B cell (primary cell): ENCODE measurements at regions not wholly inside any gene's neighbourhood (a gene's known extent, or its start where the extent isn't known, plus 50 kb on each side); places are given as distances from the start of the nearest gene placed in this dataset.

Source experiments
- ATAC-seq: fragments of 200-7000 bp; cut with Tn5 transposase; one replicate; pipeline ENCODE4 v1.10.0; 2021; ENCODE audit warnings: low read depth, mild to moderate bottlenecking, moderate number of reproducible peaks, moderate library complexity
- CTCF ChIA-PET: fragments of 350-600 bp; sonication (Branson Sonifier 250); formaldehyde crosslinking; loops from one replicate; lab custom pipeline; 2021; ENCODE audit warnings: antibody characterized with exemption, inconsistent platforms; lab: Charles Lee
- POLR2A ChIA-PET: fragments of 350-600 bp; sonication (Branson Sonifier 250); formaldehyde crosslinking; loops from one replicate; lab custom pipeline; 2021; ENCODE audit warnings: antibody characterized with exemption; lab: Charles Lee
- DNase-seq: peaks from one replicate; pipeline ENCODE4 v3.0.0; 2013
- H2AFZ ChIP-seq: 2 replicates; pipeline ENCODE4 v1.6.1; 2012; ENCODE audit warnings: mild to moderate bottlenecking, low read depth, low read length; ENCODE audit not compliant: insufficient read depth, poor library complexity, severe bottlenecking
- H3K27ac ChIP-seq, 2 donors: 1 replicate in 1 of 2; 2 replicates in 1 of 2; pipeline ENCODE4 v1.5.1; 2012 to 2013; ENCODE audit warnings: low read length in 2 of 2, mild to moderate bottlenecking in 2 of 2, moderate library complexity in 1 of 2
- H3K27me3 ChIP-seq, 4 experiments: fragments of 200-600 bp in 1 of 4; sonication (generic) in 1 of 4; replicated peaks in 1 of 4; 1 replicate in 2 of 4; 2 replicates in 2 of 4; pipeline versions ENCODE4 v1.6.1 to v1.7.0; 2013 to 2016; ENCODE audit warnings: low read length in 3 of 4, mild to moderate bottlenecking in 2 of 4, mixed read lengths in 1 of 4, moderate library complexity in 1 of 4; ENCODE audit not compliant: insufficient read depth in 4 of 4, control insufficient read depth in 3 of 4; ENCODE audit errors: control extremely low read depth in 1 of 4
- H3K36me3 ChIP-seq, 2 experiments: replicated peaks in 1 of 2; 1 replicate in 1 of 2; 2 replicates in 1 of 2; pipeline versions ENCODE4 v1.6.1 to v1.7.1; 2013; ENCODE audit warnings: low read length in 1 of 2; ENCODE audit not compliant: insufficient read depth in 2 of 2, control insufficient read depth in 1 of 2; ENCODE audit errors: control extremely low read depth in 1 of 2, extremely low read depth in 1 of 2
- H3K4me1 ChIP-seq, 2 donors: fragments of 200-600 bp in 1 of 2; sonication (generic) in 1 of 2; 1 replicate in 1 of 2; 2 replicates in 1 of 2; pipeline versions ENCODE4 v1.5.1 to v1.6.1; 2013 to 2017; ENCODE audit warnings: low read length in 2 of 2; ENCODE audit not compliant: control insufficient read depth in 2 of 2, insufficient read depth in 2 of 2
- H3K4me2 ChIP-seq: replicated peaks from 2 replicates; pipeline ENCODE3; 2012; ENCODE audit warnings: mild to moderate bottlenecking, low read depth, low read length; ENCODE audit not compliant: poor library complexity, severe bottlenecking
- H3K4me3 ChIP-seq, 5 experiments: fragments of 200-600 bp in 1 of 5; sonication (generic) in 1 of 5; 1 replicate in 3 of 5; 2 replicates in 2 of 5; pipeline versions ENCODE4 v1.5.1 to v1.7.0; 2011 to 2016; ENCODE audit warnings: low read length in 4 of 5, mild to moderate bottlenecking in 4 of 5, low read depth in 2 of 5, control low read depth in 1 of 5, moderate library complexity in 1 of 5; ENCODE audit not compliant: insufficient read depth in 1 of 5; ENCODE audit errors: control extremely low read depth in 1 of 5, extremely low read depth in 1 of 5
- H3K79me2 ChIP-seq: fragments of 200-600 bp; sonication (generic); one replicate; pipeline ENCODE4 v1.6.0; 2016; ENCODE audit warnings: low read length; ENCODE audit not compliant: control insufficient read depth, insufficient read depth
- H3K9ac ChIP-seq: fragments of 200-600 bp; sonication (generic); 2 replicates; pipeline ENCODE4 v1.6.1; 2017; ENCODE audit warnings: mild to moderate bottlenecking, low read length, moderate library complexity
- H3K9me3 ChIP-seq, 3 donors: one replicate each; pipeline versions ENCODE4 v1.6.1 to v1.7.1; 2013; ENCODE audit warnings: low read length in 2 of 3; ENCODE audit not compliant: control insufficient read depth in 2 of 3, insufficient read depth in 1 of 3; ENCODE audit errors: control extremely low read depth in 1 of 3
- H4K20me1 ChIP-seq: 2 replicates; pipeline ENCODE4 v1.6.0; 2012; ENCODE audit warnings: mild to moderate bottlenecking, low read length; ENCODE audit not compliant: insufficient read depth, control insufficient read depth, poor library complexity, severe bottlenecking
- H3K27ac Mint-ChIP-seq: one replicate; pipeline ENCODE4 v1.8.0; 2021; ENCODE audit warnings: mixed read lengths
- H3K27me3 Mint-ChIP-seq: one replicate; pipeline ENCODE4 v1.8.0; 2021; ENCODE audit warnings: mixed read lengths
- H3K4me1 Mint-ChIP-seq: one replicate; pipeline ENCODE4 v1.8.0; 2021; ENCODE audit warnings: mixed read lengths
- H3K4me3 Mint-ChIP-seq: one replicate; pipeline ENCODE4 v1.8.0; 2021; ENCODE audit warnings: mixed read lengths
- H3K9me3 Mint-ChIP-seq: one replicate; pipeline ENCODE4 v1.8.0; 2022; ENCODE audit warnings: mixed read lengths; ENCODE audit not compliant: insufficient read depth
- EZH2 ChIP-seq: IDR thresholded peaks from 2 replicates; pipeline ENCODE4 v1.6.1; 2012; ENCODE audit warnings: borderline replicate concordance, low read depth, mild to moderate bottlenecking, moderate library complexity, low read length; ENCODE audit not compliant: insufficient read depth, poor library complexity, severe bottlenecking
- WGBS: methylation state at CpG from one replicate; pipeline ENCODE4 v1.1.5; 2013; ENCODE audit warnings: missing lambda C conversion rate; ENCODE audit not compliant: insufficient coverage; 5-methylcytosine and 5-hydroxymethylcytosine counted together
- intact Hi-C: fragments of 100-400 bp; cut with micrococcal nuclease; formaldehyde crosslinking; loops from one replicate; pipeline ENCODE4 v1.10.0; 2022
- TF ChIP-seq, protein P1 (sequence below): fragments of 200-600 bp; IDR thresholded peaks from one replicate; pipeline ENCODE4 v1.8.0; 2022; ENCODE audit warnings: antibody characterized with exemption, mild to moderate bottlenecking

GRCh38 chr22:46062971-46063631 lies 86.1 kb upstream of the WNT7B start:
- ChIA-PET POLR2A (no interaction called here), CTCF (interaction anchor here (0.6 to 1.5 kb wide), 2 partner anchors 10 to 54 kb away, joined by 3 read pairs; no protein-coding TSS in a partner anchor)
- ATAC-seq: no peak
- Histone ChIP-seq H3K9me3 (peaks cover 0 to 2% (median 0%) of the 10 kb centered on the region in 3 donors), H3K4me2 (no peak overlapping the region), H3K36me3 (no peaks in the 10 kb centered on the region), H3K9ac (no peak overlapping the region), H3K27me3 (peaks cover 0 to 4% (median 0%) of the 10 kb centered on the region in 4 experiments), H2AFZ (no peak overlapping the region), H3K79me2 (peaks cover 87% of the 10 kb centered on the region), H3K4me1 (peaks cover 18% of the 10 kb centered on the region in 2 donors), H3K27ac (no peak overlapping the region), H3K4me3 (no peak overlapping the region), H4K20me1 (peaks cover 40% of the 10 kb centered on the region)
- 94% methylated on average over 14 of the region's 15 CpGs for WGBS
- TF ChIP-seq, protein P1, sequence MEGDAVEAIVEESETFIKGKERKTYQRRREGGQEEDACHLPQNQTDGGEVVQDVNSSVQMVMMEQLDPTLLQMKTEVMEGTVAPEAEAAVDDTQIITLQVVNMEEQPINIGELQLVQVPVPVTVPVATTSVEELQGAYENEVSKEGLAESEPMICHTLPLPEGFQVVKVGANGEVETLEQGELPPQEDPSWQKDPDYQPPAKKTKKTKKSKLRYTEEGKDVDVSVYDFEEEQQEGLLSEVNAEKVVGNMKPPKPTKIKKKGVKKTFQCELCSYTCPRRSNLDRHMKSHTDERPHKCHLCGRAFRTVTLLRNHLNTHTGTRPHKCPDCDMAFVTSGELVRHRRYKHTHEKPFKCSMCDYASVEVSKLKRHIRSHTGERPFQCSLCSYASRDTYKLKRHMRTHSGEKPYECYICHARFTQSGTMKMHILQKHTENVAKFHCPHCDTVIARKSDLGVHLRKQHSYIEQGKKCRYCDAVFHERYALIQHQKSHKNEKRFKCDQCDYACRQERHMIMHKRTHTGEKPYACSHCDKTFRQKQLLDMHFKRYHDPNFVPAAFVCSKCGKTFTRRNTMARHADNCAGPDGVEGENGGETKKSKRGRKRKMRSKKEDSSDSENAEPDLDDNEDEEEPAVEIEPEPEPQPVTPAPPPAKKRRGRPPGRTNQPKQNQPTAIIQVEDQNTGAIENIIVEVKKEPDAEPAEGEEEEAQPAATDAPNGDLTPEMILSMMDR: no peak
- TF ChIP-seq EZH2: no peak
- H3K27ac Mint-ChIP-seq: no peak overlapping the region
- no peak for DNase-seq
- H3K27me3 Mint-ChIP-seq: no peaks in the 10 kb centered on the region
- intact Hi-C loops: no loop called here
- no peak overlapping the region for H3K4me3 Mint-ChIP-seq
- H3K9me3 Mint-ChIP-seq: no peaks in the 10 kb centered on the region
- peaks cover 29% of the 10 kb centered on the region for H3K4me1 Mint-ChIP-seq

DNA sequence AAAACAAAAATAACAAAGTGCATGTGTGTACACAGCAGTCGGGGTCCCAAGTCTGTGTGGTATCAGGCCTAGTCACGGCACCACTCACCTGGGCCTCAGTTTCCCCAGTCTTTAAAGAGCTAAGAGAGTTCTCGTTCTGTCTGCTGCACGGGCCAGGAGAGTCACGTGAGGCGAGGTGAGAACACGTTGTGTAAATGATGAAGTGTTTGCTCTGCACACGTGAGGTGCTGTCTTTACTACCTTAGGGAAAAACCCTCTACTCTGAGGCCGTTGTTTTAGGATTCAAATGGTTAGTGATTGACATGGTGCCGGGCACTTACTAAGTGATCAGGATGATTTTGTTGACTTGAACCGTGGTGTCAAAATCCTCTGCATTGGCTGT lies 86.5 kb upstream of the PPARA start:
- peaks cover 85% of the 10 kb centered on the region for H3K79me2 ChIP-seq
- POLR2A ChIA-PET: no interaction called here

More for the DNA sequence above, 86.5 kb upstream of the PPARA start:
- H3K9me3 ChIP-seq: peaks cover 0 to 2% (median 0%) of the 10 kb centered on the region in 3 donors
- no peak overlapping the region for H3K9ac ChIP-seq
- WGBS: 94% methylated on average over 5 of the region's 11 CpGs
- CTCF ChIA-PET: no interaction called here
- DNase-seq (no peak), ATAC-seq (no peak)
- no peak overlapping the region for H3K27ac ChIP-seq
- Mint-ChIP-seq H3K4me1 (peaks cover 27% of the 10 kb centered on the region), H3K4me3 (no peak overlapping the region), H3K9me3 (no peaks in the 10 kb centered on the region), H3K27me3 (peaks cover 2% of the 10 kb centered on the region), H3K27ac (no peak overlapping the region)
- H2AFZ ChIP-seq: no peak overlapping the region
- intact Hi-C loops: no loop called here
- no peaks in the 10 kb centered on the region for H3K36me3 ChIP-seq
- TF ChIP-seq, protein P1: no peak
- no peak for TF ChIP-seq EZH2
- H3K4me2 ChIP-seq: no peak overlapping the region
- no peak overlapping the region for H3K4me3 ChIP-seq
- H4K20me1 ChIP-seq: peaks cover 40% of the 10 kb centered on the region
- peaks cover 12 to 16% of the 10 kb centered on the region in 2 donors for H3K4me1 ChIP-seq
- H3K27me3 ChIP-seq: peaks cover 0 to 4% (median 0%) of the 10 kb centered on the region in 4 experiments
